Right lobe of liver (tissue), 6 donors: ENCODE measurements at regions not wholly inside any gene's neighbourhood (a gene's known extent, or its start where the extent isn't known, plus 50 kb on each side); places are given as distances from the start of the nearest gene placed in this dataset.
"Not testable (repeated sequence)": the region's sequence is repeated elsewhere in the genome, so short reads cannot be mapped to it uniquely, and the experiment has no call there.

Experiments
- ATAC-seq, 4 donors: fragments of 200-7000 bp; cut with Tn5 transposase; one replicate each; pipeline ENCODE4 v1.9.1; 2020; ENCODE audit warnings: mild to moderate bottlenecking in 4 of 4, moderate library complexity in 4 of 4
- DNase-seq, 3 donors: peaks; one replicate each; pipeline ENCODE4 v3.0.0-alpha.2; 2020
- H3K27ac ChIP-seq, 3 donors: fragments of 200-600 bp; one replicate each; pipeline ENCODE4 v1.8.0; 2022
- H3K27me3 ChIP-seq, 2 donors: fragments of 200-600 bp; one replicate each; pipeline ENCODE4 v1.8.0; 2022
- H3K36me3 ChIP-seq, 4 donors: fragments of 200-600 bp; sonication (generic) in 1 of 4; one replicate each; pipeline versions ENCODE4 v1.5.1 to v1.8.0; 2017 to 2022; ENCODE audit warnings: control low read depth in 1 of 4
- H3K4me1 ChIP-seq, 4 donors: fragments of 200-600 bp; sonication (generic) in 1 of 4; one replicate each; pipeline versions ENCODE4 v1.5.1 to v1.8.0; 2017 to 2022; ENCODE audit warnings: control low read depth in 1 of 4
- H3K4me3 ChIP-seq, 3 donors: fragments of 200-600 bp; one replicate each; pipeline ENCODE4 v1.8.0; 2022
- H3K9me3 ChIP-seq, 4 donors: fragments of 200-600 bp; sonication (generic) in 1 of 4; one replicate each; pipeline versions ENCODE4 v1.5.1 to v1.8.0; 2017 to 2022; ENCODE audit warnings: control low read depth in 1 of 4
- CTCF ChIP-seq, 4 donors: fragments of 200-600 bp in 3 of 4; fragments of 450-650 bp in 1 of 4; IDR thresholded peaks; one replicate each; pipeline versions ENCODE4 v1.5.1 to v1.8.0; 2016 to 2022; ENCODE audit warnings: antibody characterized with exemption in 4 of 4, mild to moderate bottlenecking in 2 of 4
- POLR2A ChIP-seq: fragments of 450-650 bp; IDR thresholded peaks from one replicate; pipeline ENCODE4 v1.6.1; 2017; ENCODE audit warnings: antibody characterized with exemption, mild to moderate bottlenecking
- WGBS: methylation state at CpG from one replicate; pipeline ENCODE4 v1.1.6; 2018; ENCODE audit warnings: low coverage, low lambda C conversion rate; ENCODE audit not compliant: insufficient coverage; ENCODE audit errors: missing lambda C conversion rate; 5-methylcytosine and 5-hydroxymethylcytosine counted together
- intact Hi-C, 2 donors: fragments of 100-400 bp; cut with DNase I; formaldehyde crosslinking; loops; one replicate each; pipeline versions ENCODE4 v1.11.2 to v1.14.1; 2022
- donor health status: DM: no; HTN: yes; CAD: no.
- donor health status: DM: no; HTN: no; CAD: no.
- donor health status: DM: no; HTN: no; CAD: no.
- donor health status: DM: no; HTN: yes; CAD: no.
- donor health status: DM: no; HTN: yes; CAD: no.

GRCh38 chr1:222382171-222382570 lies 165.7 kb downstream of the HHIPL2 start:
- Histone ChIP-seq H3K9me3 (no peaks in the 10 kb centered on the region), H3K4me3 (no peak overlapping the region), H3K36me3 (no peaks in the 10 kb centered on the region), H3K27ac (no peak overlapping the region), H3K4me1 (no peaks in the 10 kb centered on the region), H3K27me3 (no peaks in the 10 kb centered on the region)
- no peak for DNase-seq
- WGBS: 45% methylated on average over 3 of the region's 3 CpGs
- no peak for TF ChIP-seq POLR2A
- no peak for TF ChIP-seq CTCF (IDR thresholded peaks at IDR 0.05)
- intact Hi-C loops: no loop called here
- no peak for ATAC-seq

GRCh38 chr1:222377428-222378088 lies 170.3 kb downstream of the HHIPL2 start:
- ATAC-seq: no peak
- Histone ChIP-seq H3K27me3 (no peaks in the 10 kb centered on the region), H3K9me3 (no peaks in the 10 kb centered on the region), H3K4me3 (no peak overlapping the region), H3K27ac (no peak overlapping the region), H3K36me3 (no peaks in the 10 kb centered on the region), H3K4me1 (no peaks in the 10 kb centered on the region)
- 64% methylated on average over 4 of the region's 6 CpGs for WGBS
- DNase-seq: no peak
- TF ChIP-seq POLR2A (no peak), CTCF (IDR thresholded peaks at IDR 0.05) (no peak)
- intact Hi-C loops: no loop called here

- H3K27me3 ChIP-seq, ATAC-seq, H3K4me1 ChIP-seq, H3K27ac ChIP-seq, DNase-seq, H3K9me3 ChIP-seq, H3K36me3 ChIP-seq, H3K4me3 ChIP-seq, intact Hi-C loops: not testable (repeated sequence)
- WGBS: 33% methylated on average over 1 of the region's 1 CpG
Observed at GRCh38 chr1:222376791-222377190, 171.1 kb downstream of the HHIPL2 start.

- no peak for DNase-seq
Observed at GRCh38 chr1:222375701-222376100, 172.2 kb downstream of the HHIPL2 start.

More at GRCh38 chr1:222375701-222376100, 172.2 kb downstream of the HHIPL2 start:
- TF ChIP-seq CTCF (IDR thresholded peaks at IDR 0.05): no peak
- no peak for TF ChIP-seq POLR2A
- 93% methylated on average over 2 of the region's 2 CpGs for WGBS
- H3K27me3 ChIP-seq: no peaks in the 10 kb centered on the region
- ATAC-seq: no peak
- H3K9me3 ChIP-seq: no peaks in the 10 kb centered on the region
- H3K4me1 ChIP-seq: no peaks in the 10 kb centered on the region
- intact Hi-C loops: no loop called here
- no peaks in the 10 kb centered on the region for H3K36me3 ChIP-seq
- H3K4me3 ChIP-seq: no peak overlapping the region
- no peak overlapping the region for H3K27ac ChIP-seq
